ENCODE measurements at regions not wholly inside any gene's neighbourhood (a gene's known extent, or its start where the extent isn't known, plus 50 kb on each side); places are given as distances from the start of the nearest gene placed in this dataset.
"Not testable (repeated sequence)": the region's sequence is repeated elsewhere in the genome, so short reads cannot be mapped to it uniquely, and the experiment has no call there.

DNA sequence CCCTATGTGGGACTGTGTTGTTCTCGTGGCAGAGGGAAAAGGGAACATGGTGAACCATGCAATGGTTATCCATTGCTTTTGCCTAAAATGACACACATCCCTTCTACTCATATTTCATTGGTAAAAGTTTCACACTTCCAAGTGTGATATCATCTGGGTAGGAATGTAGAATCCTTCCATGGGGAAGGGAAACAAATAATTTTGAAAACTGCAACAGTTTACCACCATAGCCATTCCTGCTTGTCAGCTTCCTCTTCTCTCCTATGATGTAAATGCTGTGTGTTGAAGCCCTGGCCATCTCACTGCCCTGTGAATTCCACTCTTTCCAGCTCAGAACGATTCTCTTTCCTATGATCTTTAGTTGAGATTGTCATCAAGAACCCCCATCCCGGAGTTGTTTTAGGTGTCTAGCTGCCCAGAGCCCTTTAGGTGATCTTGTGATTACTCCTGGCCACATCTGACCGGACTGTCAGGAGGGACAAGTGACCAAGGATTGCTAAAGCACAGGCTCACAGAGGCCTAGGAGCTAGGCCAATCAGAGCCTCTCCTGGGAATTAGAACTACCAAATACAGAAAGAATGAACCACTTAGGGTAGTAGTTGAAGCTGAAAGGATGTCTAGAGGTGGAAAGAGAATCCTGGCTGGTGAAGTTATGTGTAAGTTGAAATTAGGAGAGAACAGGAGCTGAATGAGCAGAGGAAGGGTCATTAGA, 84.6 kb downstream of the VCPKMT start:
- intact Hi-C loops (cut with DNase I), result no loop called here
- Histone ChIP-seq H3K4me3 (no peak overlapping the region), H3K27me3 (ENCODE audit: insufficient read depth in 3 of 3, low read length in 2 of 3) (no peaks in the 10 kb centered on the region), H3K9me3 (no peaks in the 10 kb centered on the region), H3K27ac (no peak overlapping the region), H3K4me1 (no peaks in the 10 kb centered on the region), H3K36me3 (ENCODE audit: insufficient read depth in 1 of 2, low read depth in 1 of 2) (no peaks in the 10 kb centered on the region)
- DNase-seq (no peak), ATAC-seq (peak in 3 of 4 donors; percentile 49 to 65 (median 53))
- TF ChIP-seq CTCF (IDR thresholded peaks at IDR 0.05), result no peak
- 51 to 56% (median 52%) methylated on average over 4 of the region's 4 CpGs for WGBS, 3 donors

DNA sequence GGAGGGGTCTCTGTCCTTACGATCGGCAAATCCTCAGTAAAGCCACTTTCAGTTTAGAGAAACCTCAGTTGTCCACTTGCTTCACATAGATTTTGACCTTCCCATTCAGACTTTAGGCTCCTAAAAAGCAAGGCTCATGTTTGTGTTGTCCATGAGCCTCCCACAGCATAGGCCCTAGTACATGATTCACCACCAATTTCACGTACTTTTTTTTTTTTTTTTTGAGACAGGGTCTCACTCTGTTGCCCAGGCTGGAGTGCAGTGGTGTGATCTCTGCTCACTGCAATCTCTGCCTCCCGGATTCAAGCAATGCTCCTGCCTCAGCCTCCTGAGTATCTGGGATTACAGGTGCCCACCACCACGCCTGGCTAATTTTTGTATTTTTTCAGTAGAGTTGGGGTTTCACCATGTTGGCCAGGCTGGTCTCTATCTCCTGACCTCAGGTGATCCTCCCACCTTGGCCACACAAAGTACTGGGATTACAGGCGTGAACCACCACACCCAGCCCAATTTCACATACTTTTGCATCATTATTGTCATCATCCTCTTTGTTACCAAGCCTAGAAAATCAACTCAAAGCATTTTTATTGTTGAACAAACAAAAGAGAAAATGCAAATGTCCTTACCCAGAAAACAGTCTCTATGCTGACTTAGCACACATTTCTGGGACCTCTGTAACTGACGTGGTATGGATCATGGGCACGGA, 83.8 kb downstream of the VCPKMT start:
- H3K27me3 ChIP-seq (ENCODE audit: insufficient read depth in 3 of 3, low read length in 2 of 3); ATAC-seq; H3K4me3 ChIP-seq; H3K36me3 ChIP-seq (ENCODE audit: insufficient read depth in 1 of 2, low read depth in 1 of 2); H3K27ac ChIP-seq; intact Hi-C loops (cut with DNase I); H3K4me1 ChIP-seq; DNase-seq; H3K9me3 ChIP-seq: not testable (repeated sequence)
- WGBS, 3 donors, result 89 to 90% (median 90%) methylated on average over 8 of the region's 8 CpGs

- WGBS, 3 donors, result 92 to 94% (median 93%) methylated on average over 1 of the region's 1 CpG
- DNase-seq, result no peak
- intact Hi-C loops (cut with DNase I), result no loop called here
- H3K4me1 ChIP-seq, result no peaks in the 10 kb centered on the region
- H3K4me3 ChIP-seq, result no peak overlapping the region
- H3K9me3 ChIP-seq, result no peaks in the 10 kb centered on the region
- H3K27ac ChIP-seq, result no peak overlapping the region
- H3K27me3 ChIP-seq (ENCODE audit: insufficient read depth in 3 of 3, low read length in 2 of 3), result no peaks in the 10 kb centered on the region
- no peaks in the 10 kb centered on the region for H3K36me3 ChIP-seq (ENCODE audit: insufficient read depth in 1 of 2, low read depth in 1 of 2)
- TF ChIP-seq CTCF (IDR thresholded peaks at IDR 0.05), result no peak
- no peak for ATAC-seq
Measured at GRCh38 chr14:50035214-50035613, 81.2 kb downstream of the VCPKMT start.

DNA sequence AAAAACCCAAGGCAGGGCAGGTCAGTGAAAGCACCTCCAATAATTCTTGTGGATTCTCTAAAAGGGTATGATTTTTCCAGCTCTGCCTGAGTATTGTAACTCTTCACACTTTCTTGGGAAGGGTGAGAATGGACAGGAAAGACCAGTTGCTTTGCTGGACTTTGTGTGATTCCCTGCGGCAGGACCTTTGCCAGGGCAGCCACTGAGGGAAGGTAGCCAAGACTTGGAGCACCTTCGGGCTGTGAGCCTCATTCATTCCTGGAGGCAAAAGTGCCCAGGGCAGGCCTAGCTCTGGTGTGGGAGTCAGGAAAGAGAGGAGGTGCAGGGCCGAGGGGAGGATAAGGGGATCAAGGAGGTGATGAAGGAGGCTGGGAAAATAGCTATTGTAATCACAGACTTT, 80.2 kb downstream of the VCPKMT start:
- Histone ChIP-seq H3K36me3 (ENCODE audit: insufficient read depth in 1 of 2, low read depth in 1 of 2) (no peaks in the 10 kb centered on the region), H3K27me3 (ENCODE audit: insufficient read depth in 3 of 3, low read length in 2 of 3) (no peaks in the 10 kb centered on the region), H3K27ac (no peak overlapping the region), H3K9me3 (no peaks in the 10 kb centered on the region), H3K4me3 (no peak overlapping the region), H3K4me1 (no peaks in the 10 kb centered on the region)
- ATAC-seq (no peak), DNase-seq (no peak)
- WGBS, 3 donors, result 62 to 80% (median 63%) methylated on average over 3 of the region's 3 CpGs
- TF ChIP-seq CTCF (IDR thresholded peaks at IDR 0.05), result no peak
- intact Hi-C loops (cut with DNase I), result no loop called here

DNA sequence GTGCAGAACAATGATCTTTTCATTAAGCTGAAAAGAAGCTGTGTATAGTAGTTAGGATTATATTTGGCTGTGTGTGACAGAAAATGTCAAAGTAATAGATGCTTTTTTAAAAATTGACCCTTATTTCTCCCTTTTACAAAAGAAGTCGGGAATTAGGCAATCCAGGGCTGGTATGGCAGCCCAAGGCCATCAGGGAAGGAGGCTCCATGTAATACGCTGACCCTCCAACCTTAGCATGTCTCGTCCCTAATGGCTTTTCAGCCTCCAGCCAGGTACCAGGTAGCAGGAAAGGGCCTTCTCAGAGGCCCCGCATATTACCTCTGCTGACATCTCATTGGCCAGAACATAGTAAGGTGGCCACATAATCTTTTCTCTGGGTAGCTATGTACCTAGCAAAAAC, 79.7 kb downstream of the VCPKMT start:
- TF ChIP-seq CTCF (IDR thresholded peaks at IDR 0.05), result no peak
- ATAC-seq (no peak), DNase-seq (no peak)
- intact Hi-C loops (cut with DNase I), result no loop called here
- H3K27ac ChIP-seq, result no peak overlapping the region
- H3K4me3 ChIP-seq, result no peak overlapping the region
- no peaks in the 10 kb centered on the region for H3K9me3 ChIP-seq
- H3K4me1 ChIP-seq, result no peaks in the 10 kb centered on the region
- H3K27me3 ChIP-seq (ENCODE audit: insufficient read depth in 3 of 3, low read length in 2 of 3), result no peaks in the 10 kb centered on the region
- H3K36me3 ChIP-seq (ENCODE audit: insufficient read depth in 1 of 2, low read depth in 1 of 2), result no peaks in the 10 kb centered on the region
- WGBS, 3 donors, result 96 to 98% (median 97%) methylated on average over 4 of the region's 4 CpGs
